BJ (cell line): ENCODE measurements at regions not wholly inside any gene's neighbourhood (a gene's known extent, or its start where the extent isn't known, plus 50 kb on each side); places are given as distances from the start of the nearest gene placed in this dataset.

Experiments
- CTCF ChIA-PET: fragments of 350-600 bp; formaldehyde crosslinking; extraction: SDS; loops from one replicate; lab custom pipeline; 2021; ENCODE audit warnings: antibody characterized with exemption, inconsistent platforms; lab: Yijun Ruan, JAX
- POLR2A ChIA-PET: fragments of 300-600 bp; sonication (Branson Sonifier 250); formaldehyde crosslinking; extraction: SDS; loops from one replicate; lab custom pipeline; 2021; ENCODE audit warnings: antibody characterized with exemption; lab: Charles Lee
- DNase-seq: peaks from one replicate; pipeline ENCODE4 v3.0.0-alpha.2; 2011; ENCODE audit warnings: low read depth
- H3K27me3 ChIP-seq: 2 replicates; pipeline ENCODE4 v1.6.0; 2011; ENCODE audit warnings: low read length; ENCODE audit not compliant: control insufficient read depth, insufficient read depth
- H3K36me3 ChIP-seq: 2 replicates; pipeline ENCODE4 v1.5.1; 2011; ENCODE audit warnings: low read length; ENCODE audit not compliant: control insufficient read depth, insufficient read depth
- H3K4me3 ChIP-seq: 2 replicates; pipeline ENCODE4 v1.5.1; 2011; ENCODE audit warnings: low read depth, mild to moderate bottlenecking, control low read depth, low read length
- CTCF ChIP-seq: IDR thresholded peaks from 2 replicates; pipeline ENCODE4 v1.5.1; 2011; ENCODE audit warnings: low read depth, mild to moderate bottlenecking, control low read depth, inconsistent platforms, low read length, moderate library complexity; ENCODE audit not compliant: insufficient read depth

GRCh38 chr6:153214436-153214835, 83.4 kb upstream of the RGS17 start:
- Histone ChIP-seq H3K36me3 (no peaks in the 10 kb centered on the region), H3K27me3 (no peaks in the 10 kb centered on the region), H3K4me3 (no peak overlapping the region)
- CTCF ChIA-PET: no interaction called here
- POLR2A ChIA-PET: interaction anchor here (0.6 kb wide), 1 partner anchor 39 kb away, joined by 3 read pairs; no protein-coding TSS in a partner anchor
- TF ChIP-seq CTCF: no peak
- DNase-seq: no peak

- no peak overlapping the region for H3K4me3 ChIP-seq
- DNase-seq: no peak
- ChIA-PET POLR2A (no interaction called here), CTCF (no interaction called here)
- no peaks in the 10 kb centered on the region for H3K27me3 ChIP-seq
- H3K36me3 ChIP-seq: no peaks in the 10 kb centered on the region
- TF ChIP-seq CTCF: no peak
These were observed 79.0 kb upstream of the RGS17 start for GRCh38 chr6:153210083-153210482.

- no peaks in the 10 kb centered on the region for H3K27me3 ChIP-seq
- no peak for TF ChIP-seq CTCF
- DNase-seq: no peak
- H3K36me3 ChIP-seq: no peaks in the 10 kb centered on the region
- CTCF ChIA-PET: interaction anchor here (0.6 kb wide), 1 partner anchor 145 kb away, joined by 3 read pairs; no protein-coding TSS in a partner anchor
- POLR2A ChIA-PET: no interaction called here
- no peak overlapping the region for H3K4me3 ChIP-seq
These were observed 77.6 kb upstream of the RGS17 start for GRCh38 chr6:153208706-153209105.

- no peak for TF ChIP-seq CTCF
- H3K4me3 ChIP-seq: no peak overlapping the region
- H3K36me3 ChIP-seq: no peaks in the 10 kb centered on the region
- H3K27me3 ChIP-seq: no peaks in the 10 kb centered on the region
- ChIA-PET POLR2A (no interaction called here), CTCF (no interaction called here)
- no peak for DNase-seq
These were observed 76.5 kb upstream of the RGS17 start for GRCh38 chr6:153207617-153208016.

GRCh38 chr6:153207006-153207405, 75.9 kb upstream of the RGS17 start:
- no peaks in the 10 kb centered on the region for H3K36me3 ChIP-seq
- CTCF ChIA-PET: no interaction called here
- H3K4me3 ChIP-seq: no peak overlapping the region
- H3K27me3 ChIP-seq: no peaks in the 10 kb centered on the region
- DNase-seq: no peak
- POLR2A ChIA-PET: no interaction called here
- no peak for TF ChIP-seq CTCF
